Cardiac muscle cell (in vitro differentiated cells and primary cell): ENCODE measurements at regions not wholly inside any gene's neighbourhood (a gene's known extent, or its start where the extent isn't known, plus 50 kb on each side); places are given as distances from the start of the nearest gene placed in this dataset.

Source experiments
- DNase-seq, 2 donors: peaks; one replicate each; pipeline versions ENCODE4 v3.0.0 to v3.0.0-alpha.2; 2010 to 2017; ENCODE audit warnings: low read depth in 1 of 2, low spot score in 1 of 2
- H3K27ac ChIP-seq: fragments of 200-600 bp; sonication (generic); 2 replicates; pipeline ENCODE4 v1.5.1; 2016
- H3K27me3 ChIP-seq: fragments of 200-600 bp; sonication (generic); 2 replicates; pipeline ENCODE4 v1.6.0; 2016; ENCODE audit warnings: control low read depth
- H3K36me3 ChIP-seq: fragments of 200-600 bp; sonication (generic); 2 replicates; pipeline ENCODE4 v1.5.1; 2016; ENCODE audit warnings: control low read depth
- H3K4me1 ChIP-seq: fragments of 200-600 bp; sonication (generic); 2 replicates; pipeline ENCODE4 v1.8.1; 2017; ENCODE audit warnings: low read depth, mild to moderate bottlenecking, mixed run types
- H3K4me3 ChIP-seq: fragments of 200-600 bp; sonication (generic); 2 replicates; pipeline ENCODE4 v1.5.1; 2016; ENCODE audit warnings: mild to moderate bottlenecking
- H3K9me3 ChIP-seq: fragments of 200-600 bp; sonication (generic); 2 replicates; pipeline ENCODE4 v1.5.1; 2017; ENCODE audit warnings: low read depth, mild to moderate bottlenecking, control low read depth
- TF ChIP-seq, protein P1 (sequence below): IDR thresholded peaks from 2 replicates; pipeline ENCODE4 v1.5.1; 2012; ENCODE audit warnings: low read depth, mild to moderate bottlenecking, low read length

- no peaks in the 10 kb centered on the region for H3K9me3 ChIP-seq
- no peak overlapping the region for H3K4me3 ChIP-seq
- H3K36me3 ChIP-seq = no peaks in the 10 kb centered on the region
- TF ChIP-seq, protein P1, sequence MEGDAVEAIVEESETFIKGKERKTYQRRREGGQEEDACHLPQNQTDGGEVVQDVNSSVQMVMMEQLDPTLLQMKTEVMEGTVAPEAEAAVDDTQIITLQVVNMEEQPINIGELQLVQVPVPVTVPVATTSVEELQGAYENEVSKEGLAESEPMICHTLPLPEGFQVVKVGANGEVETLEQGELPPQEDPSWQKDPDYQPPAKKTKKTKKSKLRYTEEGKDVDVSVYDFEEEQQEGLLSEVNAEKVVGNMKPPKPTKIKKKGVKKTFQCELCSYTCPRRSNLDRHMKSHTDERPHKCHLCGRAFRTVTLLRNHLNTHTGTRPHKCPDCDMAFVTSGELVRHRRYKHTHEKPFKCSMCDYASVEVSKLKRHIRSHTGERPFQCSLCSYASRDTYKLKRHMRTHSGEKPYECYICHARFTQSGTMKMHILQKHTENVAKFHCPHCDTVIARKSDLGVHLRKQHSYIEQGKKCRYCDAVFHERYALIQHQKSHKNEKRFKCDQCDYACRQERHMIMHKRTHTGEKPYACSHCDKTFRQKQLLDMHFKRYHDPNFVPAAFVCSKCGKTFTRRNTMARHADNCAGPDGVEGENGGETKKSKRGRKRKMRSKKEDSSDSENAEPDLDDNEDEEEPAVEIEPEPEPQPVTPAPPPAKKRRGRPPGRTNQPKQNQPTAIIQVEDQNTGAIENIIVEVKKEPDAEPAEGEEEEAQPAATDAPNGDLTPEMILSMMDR = no peak
- H3K27ac ChIP-seq = no peak overlapping the region
- H3K27me3 ChIP-seq = no peaks in the 10 kb centered on the region
- DNase-seq = no peak
- no peaks in the 10 kb centered on the region for H3K4me1 ChIP-seq
Observed at GRCh38 chr15:25243800-25244097, 195.1 kb downstream of the UBE3A start.

GRCh38 chr15:25244731-25245585 lies 193.9 kb downstream of the UBE3A start:
- H3K4me1 ChIP-seq = no peaks in the 10 kb centered on the region
- no peaks in the 10 kb centered on the region for H3K36me3 ChIP-seq
- H3K27ac ChIP-seq = no peak overlapping the region
- DNase-seq = no peak
- H3K27me3 ChIP-seq = no peaks in the 10 kb centered on the region
- H3K4me3 ChIP-seq = no peak overlapping the region
- TF ChIP-seq, protein P1 = no peak
- no peaks in the 10 kb centered on the region for H3K9me3 ChIP-seq

- TF ChIP-seq, protein P1 = no peak
- Histone ChIP-seq H3K27ac (no peak overlapping the region), H3K4me1 (no peaks in the 10 kb centered on the region), H3K27me3 (no peaks in the 10 kb centered on the region), H3K36me3 (no peaks in the 10 kb centered on the region), H3K4me3 (no peak overlapping the region), H3K9me3 (no peaks in the 10 kb centered on the region)
- DNase-seq = no peak
Observed at GRCh38 chr15:25245801-25246622, 192.8 kb downstream of the UBE3A start.

DNA sequence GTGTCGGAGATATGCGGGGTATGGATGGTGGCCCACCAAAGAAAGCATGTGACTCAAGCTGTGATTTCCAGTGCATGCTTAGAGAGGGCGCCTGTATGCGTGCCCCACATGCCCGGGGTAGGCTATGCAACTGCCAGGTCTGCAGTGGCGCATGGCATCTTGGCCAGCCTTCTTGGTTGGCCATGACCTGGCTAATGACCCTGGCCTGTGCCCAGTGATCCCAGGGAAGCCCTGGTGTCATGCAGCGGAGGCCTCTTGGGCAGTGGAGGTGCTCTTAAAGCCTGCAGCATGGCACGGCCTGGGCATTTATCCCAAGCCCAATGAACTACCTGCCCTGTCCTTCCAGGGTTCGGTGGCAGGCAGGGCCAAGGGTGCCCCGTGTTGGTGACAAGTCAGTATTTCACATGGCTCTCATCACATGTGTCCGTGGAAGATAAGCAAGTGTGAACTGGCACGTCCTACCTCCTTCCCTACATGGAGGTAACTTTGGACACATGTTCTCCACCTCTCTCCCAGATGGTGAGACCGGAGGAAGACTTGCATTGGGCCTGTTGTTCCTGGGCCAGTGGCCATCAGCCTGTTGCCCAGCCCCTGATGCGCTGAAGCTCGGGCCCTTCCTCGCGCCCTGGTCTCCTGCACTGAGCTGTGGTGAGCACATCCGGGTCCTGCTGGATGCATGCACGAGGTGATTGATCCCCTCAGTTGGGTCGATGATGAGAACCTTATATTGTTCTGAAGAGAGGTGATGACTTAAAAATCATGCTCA lies 192.0 kb downstream of the UBE3A start:
- no peaks in the 10 kb centered on the region for H3K9me3 ChIP-seq
- DNase-seq = no peak

More for the DNA sequence above, 192.0 kb downstream of the UBE3A start:
- Histone ChIP-seq H3K4me3 (no peak overlapping the region), H3K27me3 (no peaks in the 10 kb centered on the region), H3K27ac (no peak overlapping the region), H3K4me1 (no peaks in the 10 kb centered on the region), H3K36me3 (no peaks in the 10 kb centered on the region)
- TF ChIP-seq, protein P1 = no peak
